Neural progenitor cell (in vitro differentiated cells): ENCODE measurements at regions not wholly inside any gene's neighbourhood (a gene's known extent, or its start where the extent isn't known, plus 50 kb on each side); places are given as distances from the start of the nearest gene placed in this dataset.
"Not testable (repeated sequence)": the region's sequence is repeated elsewhere in the genome, so short reads cannot be mapped to it uniquely, and the experiment has no call there.

ENCODE experiments used
- EZH2 ChIP-seq: fragments of 200-600 bp; sonication (generic); IDR thresholded peaks from 2 replicates; pipeline ENCODE4 v1.6.1; 2017; ENCODE audit warnings: antibody characterized with exemption, mild to moderate bottlenecking, moderate library complexity
- TF ChIP-seq, protein P1 (sequence below): fragments of 200-600 bp; sonication (generic); IDR thresholded peaks from 2 replicates; pipeline ENCODE4 v1.5.1; 2017; ENCODE audit warnings: antibody characterized with exemption, mild to moderate bottlenecking

DNA sequence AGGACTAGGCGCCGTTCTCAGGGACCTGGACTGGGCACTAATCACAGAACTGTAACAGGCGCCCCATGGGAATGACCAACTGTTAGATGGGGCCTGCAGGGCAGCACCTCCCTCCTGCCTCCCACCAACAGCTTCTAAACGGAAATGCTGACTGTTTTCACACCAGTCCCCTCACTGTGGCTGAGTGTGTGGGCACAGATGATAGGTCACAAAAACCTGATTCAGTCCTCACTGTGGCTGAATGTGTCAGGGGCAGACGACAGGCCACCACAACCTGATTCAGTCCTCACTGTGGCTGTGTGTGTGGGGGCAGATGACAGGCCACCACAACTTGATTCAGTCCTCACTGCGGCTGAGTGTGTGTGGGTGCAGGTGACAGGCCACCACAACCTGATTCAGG is 1499.9 kb upstream of the USP9Y start:
- TF ChIP-seq, protein P1, sequence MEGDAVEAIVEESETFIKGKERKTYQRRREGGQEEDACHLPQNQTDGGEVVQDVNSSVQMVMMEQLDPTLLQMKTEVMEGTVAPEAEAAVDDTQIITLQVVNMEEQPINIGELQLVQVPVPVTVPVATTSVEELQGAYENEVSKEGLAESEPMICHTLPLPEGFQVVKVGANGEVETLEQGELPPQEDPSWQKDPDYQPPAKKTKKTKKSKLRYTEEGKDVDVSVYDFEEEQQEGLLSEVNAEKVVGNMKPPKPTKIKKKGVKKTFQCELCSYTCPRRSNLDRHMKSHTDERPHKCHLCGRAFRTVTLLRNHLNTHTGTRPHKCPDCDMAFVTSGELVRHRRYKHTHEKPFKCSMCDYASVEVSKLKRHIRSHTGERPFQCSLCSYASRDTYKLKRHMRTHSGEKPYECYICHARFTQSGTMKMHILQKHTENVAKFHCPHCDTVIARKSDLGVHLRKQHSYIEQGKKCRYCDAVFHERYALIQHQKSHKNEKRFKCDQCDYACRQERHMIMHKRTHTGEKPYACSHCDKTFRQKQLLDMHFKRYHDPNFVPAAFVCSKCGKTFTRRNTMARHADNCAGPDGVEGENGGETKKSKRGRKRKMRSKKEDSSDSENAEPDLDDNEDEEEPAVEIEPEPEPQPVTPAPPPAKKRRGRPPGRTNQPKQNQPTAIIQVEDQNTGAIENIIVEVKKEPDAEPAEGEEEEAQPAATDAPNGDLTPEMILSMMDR = not testable (repeated sequence)
- not testable (repeated sequence) for TF ChIP-seq EZH2
